Suprapubic skin (tissue), 4 donors: ENCODE measurements at regions not wholly inside any gene's neighbourhood (a gene's known extent, or its start where the extent isn't known, plus 50 kb on each side); places are given as distances from the start of the nearest gene placed in this dataset.

ENCODE experiments used
- DNase-seq, 2 donors: peaks; one replicate each; pipeline ENCODE4 v3.0.0-alpha.2; 2019; ENCODE audit warnings: low spot score in 2 of 2
- H3K27ac ChIP-seq: fragments of 200-600 bp; sonication (generic); one replicate; pipeline ENCODE4 v1.5.1; 2019
- H3K27me3 ChIP-seq: fragments of 200-600 bp; sonication (generic); one replicate; pipeline ENCODE4 v1.5.1; 2019
- H3K36me3 ChIP-seq: fragments of 200-600 bp; sonication (generic); one replicate; pipeline ENCODE4 v1.5.1; 2019
- H3K4me1 ChIP-seq: fragments of 200-600 bp; sonication (generic); one replicate; pipeline ENCODE4 v1.5.1; 2019
- H3K4me3 ChIP-seq: fragments of 200-600 bp; sonication (generic); one replicate; pipeline ENCODE4 v1.5.1; 2019; ENCODE audit warnings: mild to moderate bottlenecking
- H3K9me3 ChIP-seq: fragments of 200-600 bp; sonication (generic); one replicate; pipeline ENCODE4 v1.5.1; 2019
- CTCF ChIP-seq, 2 donors: fragments of 200-600 bp in 1 of 2; fragments of 450-650 bp in 1 of 2; sonication (generic) in 1 of 2; IDR thresholded peaks; one replicate each; pipeline ENCODE4 v1.5.1; 2016 to 2019; ENCODE audit warnings: antibody characterized with exemption in 2 of 2, mild to moderate bottlenecking in 1 of 2, moderate library complexity in 1 of 2
- EP300 ChIP-seq: sonication (generic); formaldehyde crosslinking; IDR thresholded peaks from one replicate; pipeline ENCODE4 v1.6.1; 2017; ENCODE audit warnings: antibody characterized with exemption
- POLR2A ChIP-seq, 2 donors: fragments of 450-650 bp; IDR thresholded peaks; one replicate each; pipeline ENCODE4 v1.6.1; 2017; ENCODE audit warnings: antibody characterized with exemption in 2 of 2, mild to moderate bottlenecking in 2 of 2, moderate library complexity in 2 of 2
- POLR2AphosphoS5 ChIP-seq, 3 donors: sonication (generic); formaldehyde crosslinking; IDR thresholded peaks; one replicate each; pipeline ENCODE4 v1.6.1; 2017; ENCODE audit warnings: antibody characterized with exemption in 3 of 3
- WGBS: methylation state at CpG from one replicate; pipeline ENCODE4 v1.1.5; 2018; 5-methylcytosine and 5-hydroxymethylcytosine counted together

- no peaks in the 10 kb centered on the region for H3K27me3 ChIP-seq
- 38% methylated on average over 4 of the region's 4 CpGs for WGBS
- no peaks in the 10 kb centered on the region for H3K4me1 ChIP-seq
- no peaks in the 10 kb centered on the region for H3K36me3 ChIP-seq
- TF ChIP-seq CTCF (IDR thresholded peaks at IDR 0.05): no peak
- TF ChIP-seq POLR2AphosphoS5 (IDR thresholded peaks at IDR 0.05): no peak
- TF ChIP-seq EP300: no peak
- no peak for TF ChIP-seq POLR2A (IDR thresholded peaks at IDR 0.05)
- no peak overlapping the region for H3K27ac ChIP-seq
- no peak overlapping the region for H3K4me3 ChIP-seq
- no peaks in the 10 kb centered on the region for H3K9me3 ChIP-seq
- DNase-seq: no peak
These were observed 419.3 kb upstream of the NBEA start for GRCh38 chr13:34522808-34523207.

DNA sequence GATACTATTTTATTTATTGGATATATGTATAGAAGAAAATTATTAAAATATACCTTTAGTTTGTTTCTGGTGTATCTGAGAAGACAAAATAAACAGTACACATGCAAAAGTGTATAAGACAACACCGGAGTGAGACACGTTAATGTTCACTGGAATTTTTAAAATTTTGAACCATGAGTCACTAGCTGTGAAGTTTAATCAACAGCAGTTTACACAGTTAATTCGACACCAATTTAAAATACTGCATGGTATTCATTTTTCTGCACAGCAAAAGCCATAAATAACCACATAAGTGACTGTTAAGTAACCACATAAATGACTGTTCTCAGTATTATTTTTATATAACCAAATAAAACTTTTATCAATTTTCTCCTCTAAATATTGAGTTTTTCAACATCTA, 418.7 kb upstream of the NBEA start:
- H3K4me3 ChIP-seq: no peak overlapping the region
- H3K4me1 ChIP-seq: no peaks in the 10 kb centered on the region
- no peaks in the 10 kb centered on the region for H3K9me3 ChIP-seq
- WGBS: 34% methylated on average over 3 of the region's 3 CpGs
- H3K36me3 ChIP-seq: no peaks in the 10 kb centered on the region
- H3K27ac ChIP-seq: no peak overlapping the region
- DNase-seq: no peak
- no peaks in the 10 kb centered on the region for H3K27me3 ChIP-seq
- TF ChIP-seq CTCF (IDR thresholded peaks at IDR 0.05): no peak
- TF ChIP-seq POLR2A (IDR thresholded peaks at IDR 0.05): no peak
- no peak for TF ChIP-seq POLR2AphosphoS5 (IDR thresholded peaks at IDR 0.05)
- no peak for TF ChIP-seq EP300

DNA sequence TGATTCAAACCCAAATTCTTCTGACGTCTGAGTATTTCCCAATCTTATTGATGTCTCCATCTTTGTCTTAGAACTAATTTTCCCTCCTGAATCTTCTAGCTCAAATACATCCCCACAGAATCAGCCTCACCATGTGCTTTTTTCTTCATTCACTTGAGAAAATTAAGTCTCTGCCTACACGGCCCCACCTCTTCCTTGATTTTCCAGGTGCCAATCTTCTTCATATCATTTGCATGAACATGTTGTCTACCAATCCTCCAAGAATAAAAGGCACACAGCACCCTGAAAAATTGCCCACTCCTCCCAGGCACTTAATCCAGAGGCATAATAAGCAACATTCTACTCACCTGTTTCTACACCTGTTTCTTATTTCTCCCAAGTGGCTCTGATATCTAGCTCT, 408.1 kb upstream of the NBEA start:
- WGBS: 67% methylated on average over 2 of the region's 2 CpGs
- TF ChIP-seq CTCF (IDR thresholded peaks at IDR 0.05): no peak
- no peak for TF ChIP-seq POLR2A (IDR thresholded peaks at IDR 0.05)
- no peak for TF ChIP-seq POLR2AphosphoS5 (IDR thresholded peaks at IDR 0.05)
- TF ChIP-seq EP300: no peak
- Histone ChIP-seq H3K4me1 (no peaks in the 10 kb centered on the region), H3K4me3 (no peak overlapping the region), H3K9me3 (no peaks in the 10 kb centered on the region), H3K36me3 (no peaks in the 10 kb centered on the region), H3K27me3 (no peaks in the 10 kb centered on the region), H3K27ac (no peak overlapping the region)
- no peak for DNase-seq

GRCh38 chr13:34542321-34542720, 399.7 kb upstream of the NBEA start:
- Histone ChIP-seq H3K4me3 (no peak overlapping the region), H3K27me3 (no peaks in the 10 kb centered on the region), H3K27ac (no peak overlapping the region), H3K4me1 (no peaks in the 10 kb centered on the region), H3K9me3 (no peaks in the 10 kb centered on the region), H3K36me3 (no peaks in the 10 kb centered on the region)
- no peak for DNase-seq
- 45% methylated on average over 4 of the region's 4 CpGs for WGBS
- TF ChIP-seq EP300: no peak
- TF ChIP-seq CTCF (IDR thresholded peaks at IDR 0.05): no peak
- no peak for TF ChIP-seq POLR2AphosphoS5 (IDR thresholded peaks at IDR 0.05)

DNA sequence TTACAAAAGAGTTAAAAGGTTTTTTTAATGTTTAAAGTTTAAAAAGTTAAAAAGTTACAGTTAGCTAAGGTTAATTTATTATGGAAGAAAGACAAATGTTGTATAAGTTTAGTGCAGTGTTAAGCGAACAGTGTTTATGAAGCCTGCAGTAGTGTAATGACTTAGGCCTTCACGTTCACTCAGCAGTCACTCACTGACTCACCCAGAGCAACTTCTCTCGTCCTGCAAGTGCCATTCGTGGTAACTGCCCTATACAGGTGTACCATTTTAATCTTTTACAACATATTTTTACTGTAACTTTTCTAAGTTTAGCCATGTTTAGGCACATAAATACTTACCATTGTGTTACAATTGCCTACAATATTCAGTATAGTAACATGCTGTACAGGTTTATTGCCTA, 398.2 kb upstream of the NBEA start:
- Histone ChIP-seq H3K9me3 (no peaks in the 10 kb centered on the region), H3K27me3 (no peaks in the 10 kb centered on the region), H3K4me3 (no peak overlapping the region), H3K4me1 (no peaks in the 10 kb centered on the region), H3K36me3 (no peaks in the 10 kb centered on the region), H3K27ac (no peak overlapping the region)
- 87% methylated on average over 4 of the region's 4 CpGs for WGBS
- no peak for TF ChIP-seq CTCF (IDR thresholded peaks at IDR 0.05)
- TF ChIP-seq POLR2A (IDR thresholded peaks at IDR 0.05): no peak
- TF ChIP-seq POLR2AphosphoS5 (IDR thresholded peaks at IDR 0.05): no peak
- DNase-seq: no peak
